Adrenal gland (tissue), 5 donors: ENCODE measurements at regions not wholly inside any gene's neighbourhood (a gene's known extent, or its start where the extent isn't known, plus 50 kb on each side); places are given as distances from the start of the nearest gene placed in this dataset.

Source experiments
- CTCF ChIP-seq, 6 experiments: fragments of 450-650 bp in 4 of 6; fragments of 200-600 bp in 2 of 6; sonication (generic) in 1 of 6; IDR thresholded peaks; 1 replicate in 5 of 6; 2 replicates in 1 of 6; pipeline versions ENCODE4 v1.5.1 to v1.8.0; 2016 to 2021; ENCODE audit warnings: antibody characterized with exemption in 6 of 6, mild to moderate bottlenecking in 2 of 6, moderate library complexity in 1 of 6
- POLR2A ChIP-seq, 2 donors: fragments of 450-650 bp; IDR thresholded peaks; one replicate each; pipeline ENCODE4 v1.6.1; 2017; ENCODE audit warnings: antibody characterized with exemption in 2 of 2, mild to moderate bottlenecking in 2 of 2, moderate library complexity in 1 of 2
- donor health status: DM: no; HTN: no; CAD: no.

GRCh38 chr5:143663872-143664271 is 148.1 kb upstream of the HMHB1 start:
- TF ChIP-seq POLR2A (IDR thresholded peaks at IDR 0.05) (no peak), CTCF (IDR thresholded peaks at IDR 0.05) (no peak)
